Vagina (tissue), 2 donors: ENCODE measurements at regions not wholly inside any gene's neighbourhood (a gene's known extent, or its start where the extent isn't known, plus 50 kb on each side); places are given as distances from the start of the nearest gene placed in this dataset.
A peak's percentile ranks its signal among the peaks of the same experiment; 100 is the strongest.

Experiments
- DNase-seq, 2 donors: peaks; one replicate each; pipeline ENCODE4 v3.0.0-alpha.2; 2017; ENCODE audit errors: extremely low spot score in 2 of 2
- H3K27ac ChIP-seq: fragments of 200-600 bp; sonication (generic); one replicate; pipeline ENCODE4 v1.5.1; 2019
- H3K27me3 ChIP-seq: fragments of 200-600 bp; sonication (generic); one replicate; pipeline ENCODE4 v1.5.1; 2019
- H3K36me3 ChIP-seq, 2 donors: fragments of 200-600 bp; sonication (generic); one replicate each; pipeline ENCODE4 v1.5.1; 2017 to 2019
- H3K4me1 ChIP-seq: fragments of 200-600 bp; sonication (generic); one replicate; pipeline ENCODE4 v1.5.1; 2019
- H3K4me3 ChIP-seq, 2 donors: fragments of 200-600 bp; sonication (generic); 1 replicate in 1 of 2; 2 replicates in 1 of 2; pipeline ENCODE4 v1.5.1; 2016 to 2019
- H3K9me3 ChIP-seq: fragments of 200-600 bp; sonication (generic); one replicate; pipeline ENCODE4 v1.5.1; 2019
- CTCF ChIP-seq, 3 experiments: fragments of 450-650 bp in 2 of 3; fragments of 200-600 bp in 1 of 3; sonication (generic) in 1 of 3; IDR thresholded peaks; one replicate each; pipeline ENCODE4 v1.5.1; 2017 to 2019; ENCODE audit warnings: antibody characterized with exemption in 3 of 3, mild to moderate bottlenecking in 2 of 3, moderate library complexity in 2 of 3
- POLR2A ChIP-seq, 2 donors: fragments of 450-650 bp; IDR thresholded peaks; one replicate each; pipeline ENCODE4 v1.6.1; 2017; ENCODE audit warnings: antibody characterized with exemption in 2 of 2, mild to moderate bottlenecking in 2 of 2, moderate library complexity in 2 of 2
- POLR2AphosphoS5 ChIP-seq, 2 donors: sonication (generic); formaldehyde crosslinking; IDR thresholded peaks; one replicate each; pipeline ENCODE4 v1.9.0; 2017; ENCODE audit warnings: antibody characterized with exemption in 2 of 2, mild to moderate bottlenecking in 2 of 2, low read depth in 1 of 2; ENCODE audit not compliant: insufficient read depth in 1 of 2
- intact Hi-C: fragments of 100-400 bp; cut with DNase I; formaldehyde crosslinking; loops from one replicate; pipeline ENCODE4 v1.15.1; 2023

DNA sequence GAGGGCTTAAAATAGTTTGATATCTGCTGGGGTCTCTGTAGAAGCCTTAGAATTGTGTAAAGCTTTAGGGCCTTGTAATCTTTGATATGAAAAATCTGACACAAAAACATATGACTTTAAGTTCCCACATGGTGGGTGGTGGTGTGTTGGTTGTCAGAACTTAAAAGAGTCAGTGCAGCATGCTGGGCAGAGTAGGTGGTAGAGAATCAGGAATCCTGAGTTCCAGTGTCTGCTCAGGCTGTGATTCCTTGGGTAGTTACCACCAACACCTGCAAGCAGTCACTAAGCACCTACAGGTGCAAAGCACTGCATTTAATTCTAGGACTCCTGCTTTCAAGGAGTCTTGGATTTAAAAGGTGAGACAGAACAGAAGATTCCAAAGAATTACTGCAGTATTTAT is 144.6 kb downstream of the ACER2 start:
- H3K4me1 ChIP-seq: no peaks in the 10 kb centered on the region
- intact Hi-C loops: no loop called here
- DNase-seq: no peak
- no peaks in the 10 kb centered on the region for H3K36me3 ChIP-seq
- H3K9me3 ChIP-seq: no peaks in the 10 kb centered on the region
- no peak for TF ChIP-seq CTCF (IDR thresholded peaks at IDR 0.05)
- TF ChIP-seq POLR2A (IDR thresholded peaks at IDR 0.05): no peak
- TF ChIP-seq POLR2AphosphoS5 (IDR thresholded peaks at IDR 0.05; ENCODE audit: insufficient read depth in 1 of 2, low read depth in 1 of 2): no peak
- no peaks in the 10 kb centered on the region for H3K27me3 ChIP-seq
- H3K4me3 ChIP-seq: no peak overlapping the region
- H3K27ac ChIP-seq: no peak overlapping the region

GRCh38 chr9:19552282-19553105 is 143.7 kb downstream of the ACER2 start:
- Histone ChIP-seq H3K27ac (no peak overlapping the region), H3K36me3 (no peaks in the 10 kb centered on the region), H3K4me1 (no peaks in the 10 kb centered on the region), H3K27me3 (no peaks in the 10 kb centered on the region), H3K9me3 (no peaks in the 10 kb centered on the region), H3K4me3 (no peak overlapping the region)
- no peak for DNase-seq
- TF ChIP-seq CTCF (IDR thresholded peaks at IDR 0.05): no peak
- no peak for TF ChIP-seq POLR2A (IDR thresholded peaks at IDR 0.05)
- TF ChIP-seq POLR2AphosphoS5 (IDR thresholded peaks at IDR 0.05; ENCODE audit: insufficient read depth in 1 of 2, low read depth in 1 of 2): no peak
- intact Hi-C loops: no loop called here

- TF ChIP-seq POLR2A (IDR thresholded peaks at IDR 0.05): no peak
- no peak for TF ChIP-seq POLR2AphosphoS5 (IDR thresholded peaks at IDR 0.05; ENCODE audit: insufficient read depth in 1 of 2, low read depth in 1 of 2)
- TF ChIP-seq CTCF (IDR thresholded peaks at IDR 0.05): no peak
- intact Hi-C loops: no loop called here
- Histone ChIP-seq H3K4me1 (no peaks in the 10 kb centered on the region), H3K27ac (no peak overlapping the region), H3K4me3 (peak overlapping the region in 1 of 2 donors; percentile 11), H3K36me3 (no peaks in the 10 kb centered on the region), H3K27me3 (no peaks in the 10 kb centered on the region), H3K9me3 (no peaks in the 10 kb centered on the region)
- DNase-seq: no peak
These were observed 142.5 kb downstream of the ACER2 start for GRCh38 chr9:19551124-19551929.

GRCh38 chr9:19550009-19550408 is 141.2 kb downstream of the ACER2 start:
- Histone ChIP-seq H3K4me1 (no peaks in the 10 kb centered on the region), H3K27me3 (no peaks in the 10 kb centered on the region), H3K4me3 (no peak overlapping the region), H3K9me3 (no peaks in the 10 kb centered on the region), H3K36me3 (no peaks in the 10 kb centered on the region), H3K27ac (no peak overlapping the region)
- TF ChIP-seq CTCF (IDR thresholded peaks at IDR 0.05) (no peak), POLR2AphosphoS5 (IDR thresholded peaks at IDR 0.05; ENCODE audit: insufficient read depth in 1 of 2, low read depth in 1 of 2) (no peak), POLR2A (IDR thresholded peaks at IDR 0.05) (no peak)
- intact Hi-C loops: no loop called here
- DNase-seq: no peak

- no peak for TF ChIP-seq POLR2AphosphoS5 (IDR thresholded peaks at IDR 0.05; ENCODE audit: insufficient read depth in 1 of 2, low read depth in 1 of 2)
- TF ChIP-seq POLR2A (IDR thresholded peaks at IDR 0.05): no peak
- TF ChIP-seq CTCF (IDR thresholded peaks at IDR 0.05): no peak
- intact Hi-C loops: no loop called here
- no peaks in the 10 kb centered on the region for H3K27me3 ChIP-seq
- H3K36me3 ChIP-seq: no peaks in the 10 kb centered on the region
- H3K27ac ChIP-seq: no peak overlapping the region
- DNase-seq: no peak
- H3K4me3 ChIP-seq: no peak overlapping the region
- H3K4me1 ChIP-seq: no peaks in the 10 kb centered on the region
- H3K9me3 ChIP-seq: no peaks in the 10 kb centered on the region
These were observed 124.6 kb downstream of the ACER2 start for GRCh38 chr9:19533373-19533772.
